Coronary artery (tissue), 2 donors: ENCODE measurements at regions not wholly inside any gene's neighbourhood (a gene's known extent, or its start where the extent isn't known, plus 50 kb on each side); places are given as distances from the start of the nearest gene placed in this dataset.

Source experiments
- DNase-seq: peaks from one replicate; pipeline ENCODE4 v3.0.0-alpha.2; 2017; ENCODE audit warnings: low spot score
- H3K27ac ChIP-seq, 2 donors: fragments of 200-600 bp; sonication (generic); one replicate each; pipeline ENCODE4 v1.5.1; 2016 to 2019
- H3K4me3 ChIP-seq: fragments of 200-600 bp; sonication (generic); 2 replicates; pipeline ENCODE4 v1.5.1; 2016; ENCODE audit warnings: mild to moderate bottlenecking, moderate library complexity
- CTCF ChIP-seq: fragments of 200-600 bp; sonication (generic); IDR thresholded peaks from one replicate; pipeline ENCODE4 v1.5.1; 2019; ENCODE audit warnings: antibody characterized with exemption

GRCh38 chr3:17840651-17841050 lies 98.2 kb upstream of the TBC1D5 start:
- no peak for TF ChIP-seq CTCF
- Histone ChIP-seq H3K4me3 (no peak overlapping the region), H3K27ac (no peak overlapping the region)
- DNase-seq, result no peak

- no peak overlapping the region for H3K27ac ChIP-seq
- DNase-seq, result no peak
- TF ChIP-seq CTCF, result no peak
- H3K4me3 ChIP-seq, result no peak overlapping the region
These were observed 97.7 kb upstream of the TBC1D5 start for GRCh38 chr3:17840126-17840525.

GRCh38 chr3:17836919-17837318 lies 94.5 kb upstream of the TBC1D5 start:
- DNase-seq, result no peak
- no peak for TF ChIP-seq CTCF
- Histone ChIP-seq H3K4me3 (peak overlapping the region; percentile 3), H3K27ac (no peak overlapping the region)

- H3K4me3 ChIP-seq, result no peak overlapping the region
- DNase-seq, result no peak
- no peak for TF ChIP-seq CTCF
- no peak overlapping the region for H3K27ac ChIP-seq
These were observed 93.7 kb upstream of the TBC1D5 start for GRCh38 chr3:17836092-17836491.

- H3K4me3 ChIP-seq, result no peak overlapping the region
- no peak for TF ChIP-seq CTCF
- DNase-seq, result no peak
- H3K27ac ChIP-seq, result no peak overlapping the region
These were observed 91.5 kb upstream of the TBC1D5 start for GRCh38 chr3:17833786-17834559.

GRCh38 chr3:17832016-17832415 lies 89.6 kb upstream of the TBC1D5 start:
- no peak overlapping the region for H3K4me3 ChIP-seq
- no peak for DNase-seq
- no peak for TF ChIP-seq CTCF
- H3K27ac ChIP-seq, result no peak overlapping the region

GRCh38 chr3:17831366-17831765 lies 88.9 kb upstream of the TBC1D5 start:
- TF ChIP-seq CTCF, result no peak
- no peak overlapping the region for H3K27ac ChIP-seq
- no peak overlapping the region for H3K4me3 ChIP-seq
- DNase-seq, result no peak
